ENCODE measurements at regions not wholly inside any gene's neighbourhood (a gene's known extent, or its start where the extent isn't known, plus 50 kb on each side); places are given as distances from the start of the nearest gene placed in this dataset.

GRCh38 chr4:182089326-182089725, 153.9 kb upstream of the TENM3 start:
- TF ChIP-seq, protein P1, sequence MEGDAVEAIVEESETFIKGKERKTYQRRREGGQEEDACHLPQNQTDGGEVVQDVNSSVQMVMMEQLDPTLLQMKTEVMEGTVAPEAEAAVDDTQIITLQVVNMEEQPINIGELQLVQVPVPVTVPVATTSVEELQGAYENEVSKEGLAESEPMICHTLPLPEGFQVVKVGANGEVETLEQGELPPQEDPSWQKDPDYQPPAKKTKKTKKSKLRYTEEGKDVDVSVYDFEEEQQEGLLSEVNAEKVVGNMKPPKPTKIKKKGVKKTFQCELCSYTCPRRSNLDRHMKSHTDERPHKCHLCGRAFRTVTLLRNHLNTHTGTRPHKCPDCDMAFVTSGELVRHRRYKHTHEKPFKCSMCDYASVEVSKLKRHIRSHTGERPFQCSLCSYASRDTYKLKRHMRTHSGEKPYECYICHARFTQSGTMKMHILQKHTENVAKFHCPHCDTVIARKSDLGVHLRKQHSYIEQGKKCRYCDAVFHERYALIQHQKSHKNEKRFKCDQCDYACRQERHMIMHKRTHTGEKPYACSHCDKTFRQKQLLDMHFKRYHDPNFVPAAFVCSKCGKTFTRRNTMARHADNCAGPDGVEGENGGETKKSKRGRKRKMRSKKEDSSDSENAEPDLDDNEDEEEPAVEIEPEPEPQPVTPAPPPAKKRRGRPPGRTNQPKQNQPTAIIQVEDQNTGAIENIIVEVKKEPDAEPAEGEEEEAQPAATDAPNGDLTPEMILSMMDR (IDR thresholded peaks at IDR 0.05; ENCODE audit: borderline replicate concordance, extremely low read depth, low read length, poor library complexity, severe bottlenecking), result no peak
- TF ChIP-seq EZH2 (IDR thresholded peaks at IDR 0.05; ENCODE audit: borderline replicate concordance, low read depth, low read length, severe bottlenecking), result no peak
